ENCODE measurements at regions not wholly inside any gene's neighbourhood (a gene's known extent, or its start where the extent isn't known, plus 50 kb on each side); places are given as distances from the start of the nearest gene placed in this dataset.

GRCh38 chr1:233790662-233791371 lies 113.7 kb upstream of the SLC35F3 start:
- Histone ChIP-seq H3K4me2 (no peak overlapping the region), H3K4me3 (ENCODE audit: low read depth in 2 of 2, low read length in 1 of 2) (no peak overlapping the region; a peak in 1 of 4 replicates), H3K79me2 (ENCODE audit: insufficient read depth) (no peaks in the 10 kb centered on the region), H3K9me3 (no peaks in the 10 kb centered on the region), H3K4me1 (ENCODE audit: control insufficient read depth in 1 of 2, insufficient read depth in 2 of 2, low read depth in 1 of 2, low read length in 1 of 2) (no peaks in the 10 kb centered on the region), H2AFZ (ENCODE audit: low read depth) (no peak overlapping the region), H3K9me2 (no peaks in the 10 kb centered on the region), H3K36me3 (replicated peaks in 1 of 2; ENCODE audit: control insufficient read depth in 1 of 2, insufficient read depth in 2 of 2, low read length in 1 of 2) (no peaks in the 10 kb centered on the region), H3K27ac (ENCODE audit: low read depth in 2 of 2, low read length in 1 of 2) (no peak overlapping the region), H3K9ac (no peak overlapping the region), H3F3A (replicated peaks; ENCODE audit: insufficient read depth) (no peaks in the 10 kb centered on the region), H4K20me1 (ENCODE audit: insufficient read depth) (no peaks in the 10 kb centered on the region), H3K27me3 (ENCODE audit: insufficient read depth) (no peaks in the 10 kb centered on the region)
- CTCF ChIA-PET, result interaction anchor here (0.6 to 6.2 kb wide), 59 partner anchors 9 to 482 kb away, joined by 3 to 64 read pairs (median 4); partner anchors contain the start of genes KCNK1 and SLC35F3
- DNase-seq, result peak; percentile 69
- WGBS (ENCODE audit: low lambda C conversion rate), result 45% methylated on average over 8 of the region's 8 CpGs
- POLR2A ChIA-PET, result interaction anchor here (0.6 kb wide), 1 partner anchor 9 kb away, joined by 4 read pairs; no protein-coding TSS in a partner anchor
- TF ChIP-seq, protein P1, sequence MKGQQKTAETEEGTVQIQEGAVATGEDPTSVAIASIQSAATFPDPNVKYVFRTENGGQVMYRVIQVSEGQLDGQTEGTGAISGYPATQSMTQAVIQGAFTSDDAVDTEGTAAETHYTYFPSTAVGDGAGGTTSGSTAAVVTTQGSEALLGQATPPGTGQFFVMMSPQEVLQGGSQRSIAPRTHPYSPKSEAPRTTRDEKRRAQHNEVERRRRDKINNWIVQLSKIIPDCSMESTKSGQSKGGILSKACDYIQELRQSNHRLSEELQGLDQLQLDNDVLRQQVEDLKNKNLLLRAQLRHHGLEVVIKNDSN (IDR thresholded peaks at IDR 0.05; ENCODE audit: borderline replicate concordance, low read depth), result no peak
- TF ChIP-seq TEAD4 (IDR thresholded peaks at IDR 0.05; ENCODE audit: borderline replicate concordance, insufficient read depth), result no peak
- TF ChIP-seq, protein P2, sequence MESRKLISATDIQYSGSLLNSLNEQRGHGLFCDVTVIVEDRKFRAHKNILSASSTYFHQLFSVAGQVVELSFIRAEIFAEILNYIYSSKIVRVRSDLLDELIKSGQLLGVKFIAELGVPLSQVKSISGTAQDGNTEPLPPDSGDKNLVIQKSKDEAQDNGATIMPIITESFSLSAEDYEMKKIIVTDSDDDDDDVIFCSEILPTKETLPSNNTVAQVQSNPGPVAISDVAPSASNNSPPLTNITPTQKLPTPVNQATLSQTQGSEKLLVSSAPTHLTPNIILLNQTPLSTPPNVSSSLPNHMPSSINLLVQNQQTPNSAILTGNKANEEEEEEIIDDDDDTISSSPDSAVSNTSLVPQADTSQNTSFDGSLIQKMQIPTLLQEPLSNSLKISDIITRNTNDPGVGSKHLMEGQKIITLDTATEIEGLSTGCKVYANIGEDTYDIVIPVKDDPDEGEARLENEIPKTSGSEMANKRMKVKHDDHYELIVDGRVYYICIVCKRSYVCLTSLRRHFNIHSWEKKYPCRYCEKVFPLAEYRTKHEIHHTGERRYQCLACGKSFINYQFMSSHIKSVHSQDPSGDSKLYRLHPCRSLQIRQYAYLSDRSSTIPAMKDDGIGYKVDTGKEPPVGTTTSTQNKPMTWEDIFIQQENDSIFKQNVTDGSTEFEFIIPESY (IDR thresholded peaks at IDR 0.05; ENCODE audit: borderline replicate concordance, low read depth), result no peak
- no peak for TF ChIP-seq NFIC (IDR thresholded peaks at IDR 0.05; ENCODE audit: borderline replicate concordance)
- TF ChIP-seq TCF12 (IDR thresholded peaks at IDR 0.05), result peak; percentile 28; the same call in 1 of the 2 replicates
- no peak for TF ChIP-seq REST (IDR thresholded peaks at IDR 0.05; ENCODE audit: low read depth, low read length)
- no peak for TF ChIP-seq RFX5 (IDR thresholded peaks at IDR 0.05; ENCODE audit: low read length)
- TF ChIP-seq POLR2AphosphoS5 (IDR thresholded peaks at IDR 0.05; ENCODE audit: low read depth, low read length), result no peak
- TF ChIP-seq IRF3 (IDR thresholded peaks at IDR 0.05; ENCODE audit: low read depth, low read length), result no peak
- peak; percentile 95 for TF ChIP-seq GATA2 (CRISPR knock-in tag; IDR thresholded peaks at IDR 0.05)
- TF ChIP-seq SMC3 (IDR thresholded peaks at IDR 0.05; ENCODE audit: low read depth, low read length), result peak; percentile 99
- peak; percentile 28; the same call in 1 of the 2 replicates for TF ChIP-seq MXI1 (IDR thresholded peaks at IDR 0.05; ENCODE audit: low read depth, low read length)
- TF ChIP-seq FOXJ3 (CRISPR knock-in tag; IDR thresholded peaks at IDR 0.05), result no peak
- TF ChIP-seq, protein P3, sequence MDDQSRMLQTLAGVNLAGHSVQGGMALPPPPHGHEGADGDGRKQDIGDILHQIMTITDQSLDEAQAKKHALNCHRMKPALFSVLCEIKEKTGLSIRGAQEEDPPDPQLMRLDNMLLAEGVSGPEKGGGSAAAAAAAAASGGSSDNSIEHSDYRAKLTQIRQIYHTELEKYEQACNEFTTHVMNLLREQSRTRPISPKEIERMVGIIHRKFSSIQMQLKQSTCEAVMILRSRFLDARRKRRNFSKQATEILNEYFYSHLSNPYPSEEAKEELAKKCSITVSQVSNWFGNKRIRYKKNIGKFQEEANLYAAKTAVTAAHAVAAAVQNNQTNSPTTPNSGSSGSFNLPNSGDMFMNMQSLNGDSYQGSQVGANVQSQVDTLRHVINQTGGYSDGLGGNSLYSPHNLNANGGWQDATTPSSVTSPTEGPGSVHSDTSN (IDR thresholded peaks at IDR 0.05), result no peak
- TF ChIP-seq, protein P4, sequence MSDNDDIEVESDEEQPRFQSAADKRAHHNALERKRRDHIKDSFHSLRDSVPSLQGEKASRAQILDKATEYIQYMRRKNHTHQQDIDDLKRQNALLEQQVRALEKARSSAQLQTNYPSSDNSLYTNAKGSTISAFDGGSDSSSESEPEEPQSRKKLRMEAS (IDR thresholded peaks at IDR 0.05; ENCODE audit: low read depth), result no peak
- peak; percentile 96 for TF ChIP-seq RAD21 (IDR thresholded peaks at IDR 0.05; ENCODE audit: low read length)
- TF ChIP-seq TAF1 (IDR thresholded peaks at IDR 0.05; ENCODE audit: borderline replicate concordance, low read depth, low read length), result no peak
- TF ChIP-seq GABPA (IDR thresholded peaks at IDR 0.05; ENCODE audit: low read depth), result no peak
- TF ChIP-seq NRF1 (IDR thresholded peaks at IDR 0.05; ENCODE audit: low read depth, low read length), result no peak; the same call in 1 of the 2 replicates
- TF ChIP-seq, protein P5, sequence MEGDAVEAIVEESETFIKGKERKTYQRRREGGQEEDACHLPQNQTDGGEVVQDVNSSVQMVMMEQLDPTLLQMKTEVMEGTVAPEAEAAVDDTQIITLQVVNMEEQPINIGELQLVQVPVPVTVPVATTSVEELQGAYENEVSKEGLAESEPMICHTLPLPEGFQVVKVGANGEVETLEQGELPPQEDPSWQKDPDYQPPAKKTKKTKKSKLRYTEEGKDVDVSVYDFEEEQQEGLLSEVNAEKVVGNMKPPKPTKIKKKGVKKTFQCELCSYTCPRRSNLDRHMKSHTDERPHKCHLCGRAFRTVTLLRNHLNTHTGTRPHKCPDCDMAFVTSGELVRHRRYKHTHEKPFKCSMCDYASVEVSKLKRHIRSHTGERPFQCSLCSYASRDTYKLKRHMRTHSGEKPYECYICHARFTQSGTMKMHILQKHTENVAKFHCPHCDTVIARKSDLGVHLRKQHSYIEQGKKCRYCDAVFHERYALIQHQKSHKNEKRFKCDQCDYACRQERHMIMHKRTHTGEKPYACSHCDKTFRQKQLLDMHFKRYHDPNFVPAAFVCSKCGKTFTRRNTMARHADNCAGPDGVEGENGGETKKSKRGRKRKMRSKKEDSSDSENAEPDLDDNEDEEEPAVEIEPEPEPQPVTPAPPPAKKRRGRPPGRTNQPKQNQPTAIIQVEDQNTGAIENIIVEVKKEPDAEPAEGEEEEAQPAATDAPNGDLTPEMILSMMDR (IDR thresholded peaks at IDR 0.05), result peak; percentile 94

Measured in SK-N-SH (cell line).